ENCODE measurements at regions not wholly inside any gene's neighbourhood (a gene's known extent, or its start where the extent isn't known, plus 50 kb on each side); places are given as distances from the start of the nearest gene placed in this dataset.

DNA sequence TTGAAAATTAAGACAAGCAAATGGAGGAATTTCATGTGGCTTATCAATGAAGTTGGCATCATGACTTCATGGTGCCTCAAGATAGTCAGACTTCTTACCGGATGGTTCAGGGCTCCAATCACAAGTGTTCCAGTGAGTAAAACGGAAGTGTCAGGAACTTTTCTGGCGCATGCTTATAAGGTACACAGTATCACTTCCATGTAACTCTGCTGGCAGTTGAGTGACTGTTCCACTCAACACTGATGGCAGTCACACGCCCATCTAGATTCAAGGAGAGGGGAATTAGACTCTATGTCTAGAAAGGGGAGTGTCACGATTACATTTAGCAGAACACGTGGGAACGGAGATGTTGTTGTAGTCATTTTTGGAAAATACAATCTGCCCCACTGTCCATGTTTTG, 114.3 kb downstream of the KCTD15 start:
- TF ChIP-seq, protein P1, sequence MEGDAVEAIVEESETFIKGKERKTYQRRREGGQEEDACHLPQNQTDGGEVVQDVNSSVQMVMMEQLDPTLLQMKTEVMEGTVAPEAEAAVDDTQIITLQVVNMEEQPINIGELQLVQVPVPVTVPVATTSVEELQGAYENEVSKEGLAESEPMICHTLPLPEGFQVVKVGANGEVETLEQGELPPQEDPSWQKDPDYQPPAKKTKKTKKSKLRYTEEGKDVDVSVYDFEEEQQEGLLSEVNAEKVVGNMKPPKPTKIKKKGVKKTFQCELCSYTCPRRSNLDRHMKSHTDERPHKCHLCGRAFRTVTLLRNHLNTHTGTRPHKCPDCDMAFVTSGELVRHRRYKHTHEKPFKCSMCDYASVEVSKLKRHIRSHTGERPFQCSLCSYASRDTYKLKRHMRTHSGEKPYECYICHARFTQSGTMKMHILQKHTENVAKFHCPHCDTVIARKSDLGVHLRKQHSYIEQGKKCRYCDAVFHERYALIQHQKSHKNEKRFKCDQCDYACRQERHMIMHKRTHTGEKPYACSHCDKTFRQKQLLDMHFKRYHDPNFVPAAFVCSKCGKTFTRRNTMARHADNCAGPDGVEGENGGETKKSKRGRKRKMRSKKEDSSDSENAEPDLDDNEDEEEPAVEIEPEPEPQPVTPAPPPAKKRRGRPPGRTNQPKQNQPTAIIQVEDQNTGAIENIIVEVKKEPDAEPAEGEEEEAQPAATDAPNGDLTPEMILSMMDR (conservative IDR thresholded peaks at IDR 0.05; ENCODE audit: low read length), result no peak
- TF ChIP-seq EZH2phosphoT487 (IDR thresholded peaks at IDR 0.05; ENCODE audit: borderline replicate concordance, low read depth, low read length), result no peak

Data from OCI-LY7 (cell line).